ENCODE measurements at regions not wholly inside any gene's neighbourhood (a gene's known extent, or its start where the extent isn't known, plus 50 kb on each side); places are given as distances from the start of the nearest gene placed in this dataset.

- Histone ChIP-seq H3K36me3 (no peaks in the 10 kb centered on the region), H3K4me1 (no peaks in the 10 kb centered on the region), H3K4me3 (no peak overlapping the region), H3K9me3 (peaks cover 0 to 6% (median 5%) of the 10 kb centered on the region in 3 donors), H3K27me3 (no peaks in the 10 kb centered on the region), H3K27ac (no peak overlapping the region)
- intact Hi-C loops (cut with DNase I; ENCODE audit: low total_unique reads), result loop anchor here (5.0 kb wide), 1 partner anchor 764 kb away; no protein-coding TSS in a partner anchor
- no peak for TF ChIP-seq CTCF (IDR thresholded peaks at IDR 0.05)
- DNase-seq, result no peak
Measured at GRCh38 chr14:56471056-56471455, 108.5 kb upstream of the TMEM260 start.

DNA sequence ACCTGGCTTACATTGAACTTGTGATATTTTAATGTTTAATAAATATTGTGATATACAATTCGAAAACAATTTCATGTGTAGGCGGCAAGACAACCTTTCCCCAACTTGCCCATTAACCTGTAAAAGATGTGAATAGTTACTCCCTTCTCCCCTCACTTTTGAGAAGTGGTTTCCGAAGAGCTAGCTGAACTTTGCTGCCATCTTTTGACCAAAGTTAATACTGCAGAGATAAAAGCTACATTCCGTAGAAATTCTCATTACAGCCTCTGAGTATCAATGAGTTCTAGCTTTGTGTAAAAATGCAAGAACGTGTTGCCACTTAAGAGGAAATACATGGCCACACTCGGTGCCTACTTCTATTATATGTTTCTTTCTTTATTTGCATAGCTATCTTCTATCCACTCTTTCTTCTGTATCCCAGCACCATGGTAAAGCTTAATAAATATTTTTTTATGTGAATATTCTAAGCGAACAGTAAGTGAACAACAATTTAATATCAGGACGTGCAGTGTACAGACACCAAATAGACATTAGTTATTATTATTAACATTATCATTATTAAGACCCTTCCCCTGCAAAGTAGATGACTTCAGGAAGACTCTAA lies 105.1 kb upstream of the TMEM260 start:
- intact Hi-C loops (cut with DNase I; ENCODE audit: low total_unique reads), result loop anchor here (5.0 kb wide), 1 partner anchor 767 kb away; no protein-coding TSS in a partner anchor
- TF ChIP-seq CTCF (IDR thresholded peaks at IDR 0.05), result peak; percentile 80 to 85
- H3K27ac ChIP-seq, result no peak overlapping the region
- H3K9me3 ChIP-seq, result no peaks in the 10 kb centered on the region
- no peak for DNase-seq
- no peaks in the 10 kb centered on the region for H3K27me3 ChIP-seq
- no peak overlapping the region for H3K4me3 ChIP-seq
- H3K4me1 ChIP-seq, result no peaks in the 10 kb centered on the region
- no peaks in the 10 kb centered on the region for H3K36me3 ChIP-seq

DNA sequence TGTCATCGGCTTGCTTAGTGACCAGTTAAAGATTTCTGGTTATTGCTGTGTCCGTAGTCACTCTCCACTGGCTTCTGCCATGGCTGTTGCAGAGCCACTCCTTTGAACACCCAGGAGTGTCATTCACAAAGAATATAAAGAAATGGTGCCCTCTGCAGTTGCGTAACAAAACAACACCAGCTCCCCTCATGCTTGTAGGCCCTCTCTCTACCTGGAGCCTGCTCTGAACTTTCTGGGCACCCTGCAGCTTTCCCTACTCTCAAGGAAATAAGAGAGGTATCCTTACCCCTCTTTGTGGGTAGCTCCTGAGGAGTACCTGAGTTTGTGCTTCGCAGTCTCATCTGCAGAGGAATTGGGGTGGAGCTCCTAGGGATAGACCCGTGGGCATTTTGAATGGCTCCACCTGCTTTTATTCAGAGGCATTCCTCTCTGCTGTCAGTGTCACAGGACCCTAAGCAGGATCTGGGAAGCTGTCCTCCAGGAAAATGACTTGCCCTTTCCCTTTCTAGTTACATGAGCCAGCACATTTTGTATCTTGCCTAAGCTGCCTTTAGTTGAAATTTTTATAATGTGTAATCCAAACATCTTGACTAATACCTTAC lies 97.2 kb upstream of the TMEM260 start:
- H3K27me3 ChIP-seq, result no peaks in the 10 kb centered on the region
- no peaks in the 10 kb centered on the region for H3K9me3 ChIP-seq
- TF ChIP-seq CTCF (IDR thresholded peaks at IDR 0.05), result no peak
- peaks cover 0 to 4% (median 0%) of the 10 kb centered on the region in 4 donors for H3K4me1 ChIP-seq
- no peak overlapping the region for H3K4me3 ChIP-seq
- no peak overlapping the region for H3K27ac ChIP-seq
- DNase-seq, result no peak
- no peaks in the 10 kb centered on the region for H3K36me3 ChIP-seq
- intact Hi-C loops (cut with DNase I; ENCODE audit: low total_unique reads), result no loop called here

DNA sequence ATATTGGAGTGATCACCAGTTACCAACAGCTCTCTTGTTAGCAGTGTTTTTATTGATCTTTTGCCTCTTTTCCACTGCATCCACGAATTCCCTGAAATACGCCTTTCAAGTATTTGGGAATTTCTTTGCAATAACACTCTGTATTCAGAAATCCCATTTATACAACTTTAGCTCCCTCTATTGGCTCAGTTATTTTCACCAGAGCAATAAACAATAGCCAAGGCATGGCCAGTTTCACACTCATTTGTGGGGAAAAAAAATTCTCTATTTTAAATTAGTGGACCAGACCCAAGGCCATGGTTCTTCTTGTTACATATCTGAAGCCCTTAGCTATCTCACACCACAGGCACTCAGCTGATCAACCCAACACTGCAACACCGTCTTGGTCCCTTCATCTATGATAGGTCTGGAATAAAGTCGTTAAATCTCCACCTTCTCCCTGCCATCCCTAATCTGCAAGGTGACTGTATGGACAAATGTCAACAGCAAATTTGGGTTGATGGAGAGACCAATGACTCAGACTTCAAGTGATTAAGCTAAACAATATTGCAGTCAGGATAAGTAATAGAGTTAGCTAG lies 92.4 kb upstream of the TMEM260 start:
- intact Hi-C loops (cut with DNase I; ENCODE audit: low total_unique reads), result no loop called here
- peaks cover 0 to 8% (median 3%) of the 10 kb centered on the region in 4 donors for H3K4me1 ChIP-seq
- H3K4me3 ChIP-seq, result no peak overlapping the region
- TF ChIP-seq CTCF (IDR thresholded peaks at IDR 0.05), result peak; percentile 26 to 43
- no peak overlapping the region for H3K27ac ChIP-seq
- H3K36me3 ChIP-seq, result no peaks in the 10 kb centered on the region
- no peak for DNase-seq
- H3K9me3 ChIP-seq, result no peaks in the 10 kb centered on the region
- no peaks in the 10 kb centered on the region for H3K27me3 ChIP-seq

- H3K36me3 ChIP-seq, result no peaks in the 10 kb centered on the region
- intact Hi-C loops (cut with DNase I; ENCODE audit: low total_unique reads), result no loop called here
- H3K4me1 ChIP-seq, result peaks cover 0 to 8% (median 3%) of the 10 kb centered on the region in 4 donors
- no peak for DNase-seq
- no peak overlapping the region for H3K4me3 ChIP-seq
- H3K9me3 ChIP-seq, result no peaks in the 10 kb centered on the region
- TF ChIP-seq CTCF (IDR thresholded peaks at IDR 0.05), result no peak
- no peaks in the 10 kb centered on the region for H3K27me3 ChIP-seq
- no peak overlapping the region for H3K27ac ChIP-seq
Measured at GRCh38 chr14:56487761-56488160, 91.8 kb upstream of the TMEM260 start.
